HG02678 (cell line): ENCODE measurements at regions not wholly inside any gene's neighbourhood (a gene's known extent, or its start where the extent isn't known, plus 50 kb on each side); places are given as distances from the start of the nearest gene placed in this dataset.

Source experiments
- ATAC-seq: cut with Tn5 transposase; IDR thresholded peaks from one replicate; pipeline ENCODE4 v1.9.1; 2021; ENCODE audit warnings: mild to moderate bottlenecking, moderate library complexity; ENCODE audit not compliant: unreplicated experiment

GRCh38 chr18:55064073-55064472 is 104.8 kb upstream of the CCDC68 start:
- ATAC-seq, result no peak

- no peak for ATAC-seq
Observed at GRCh38 chr18:55054021-55054990, 95.0 kb upstream of the CCDC68 start.

GRCh38 chr18:55048892-55049291 is 89.6 kb upstream of the CCDC68 start:
- no peak for ATAC-seq

GRCh38 chr18:55047546-55047945 is 88.3 kb upstream of the CCDC68 start:
- no peak for ATAC-seq

GRCh38 chr18:55041366-55041765 is 82.1 kb upstream of the CCDC68 start:
- ATAC-seq, result no peak

- no peak for ATAC-seq
Observed at GRCh38 chr18:55038162-55038561, 78.9 kb upstream of the CCDC68 start.

- no peak for ATAC-seq
Observed at GRCh38 chr18:55034742-55035141, 75.5 kb upstream of the CCDC68 start.

- no peak for ATAC-seq
Observed at GRCh38 chr18:55031979-55032378, 72.7 kb upstream of the CCDC68 start.

GRCh38 chr18:55031576-55031975 is 72.3 kb upstream of the CCDC68 start:
- no peak for ATAC-seq

- no peak for ATAC-seq
Observed at GRCh38 chr18:55031164-55031563, 71.9 kb upstream of the CCDC68 start.

GRCh38 chr18:55024564-55024963 is 65.3 kb upstream of the CCDC68 start:
- no peak for ATAC-seq

- no peak for ATAC-seq
Observed at GRCh38 chr18:55018602-55019001, 59.3 kb upstream of the CCDC68 start.

GRCh38 chr18:55014095-55014494 is 54.8 kb upstream of the CCDC68 start:
- ATAC-seq, result no peak

- no peak for ATAC-seq
Observed at GRCh38 chr18:55013685-55014084, 54.4 kb upstream of the CCDC68 start.

GRCh38 chr18:55013086-55013485 is 53.8 kb upstream of the CCDC68 start:
- no peak for ATAC-seq

GRCh38 chr18:55012008-55012407 is 52.7 kb upstream of the CCDC68 start:
- no peak for ATAC-seq
